Pancreas (tissue), 10 donors: ENCODE measurements at regions not wholly inside any gene's neighbourhood (a gene's known extent, or its start where the extent isn't known, plus 50 kb on each side); places are given as distances from the start of the nearest gene placed in this dataset.
A peak's percentile ranks its signal among the peaks of the same experiment; 100 is the strongest.

Source experiments
- ATAC-seq, 4 donors: fragments of 200-7000 bp; cut with Tn5 transposase; one replicate each; pipeline versions ENCODE4 v1.8.0 to v1.9.1; 2020; ENCODE audit warnings: mild to moderate bottlenecking in 4 of 4, moderate library complexity in 4 of 4
- DNase-seq, 6 donors: peaks; one replicate each; pipeline ENCODE4 v3.0.0-alpha.2; 2020
- FAIRE-seq: peaks from 2 replicates; lab custom pipeline; 2012; peaks lifted over from hg19 to GRCh38; lab: Jason Lieb, UNC
- H3K27ac ChIP-seq, 4 donors: fragments of 200-600 bp; sonication (generic); 1 replicate in 3 of 4; 2 replicates in 1 of 4; pipeline versions ENCODE4 v1.5.0 to v1.8.0; 2020
- H3K27me3 ChIP-seq, 4 donors: fragments of 200-600 bp; one replicate each; pipeline ENCODE4 v1.8.0; 2021
- H3K36me3 ChIP-seq, 3 donors: fragments of 200-600 bp; sonication (generic) in 1 of 3; one replicate each; pipeline versions ENCODE4 v1.5.0 to v1.8.0; 2020 to 2021
- H3K4me1 ChIP-seq, 3 donors: fragments of 200-600 bp; one replicate each; pipeline ENCODE4 v1.8.0; 2021
- H3K4me3 ChIP-seq, 4 donors: fragments of 200-600 bp; sonication (generic) in 2 of 4; one replicate each; pipeline versions ENCODE4 v1.5.0 to v1.8.0; 2020 to 2021
- H3K9me3 ChIP-seq, 4 donors: fragments of 200-600 bp; one replicate each; pipeline ENCODE4 v1.8.0; 2021
- WGBS, 2 donors: extraction: QIAGEN DNeasy Blood & Tissue Kit; methylation state at CpG; one replicate each; pipeline ENCODE4 v1.1.7; 2013; 5-methylcytosine and 5-hydroxymethylcytosine counted together
- intact Hi-C, 3 donors: fragments of 100-400 bp; cut with DNase I; formaldehyde crosslinking; loops; one replicate each; pipeline versions ENCODE4 v1.11.1 to v1.14.2; 2022
- TF ChIP-seq, protein P1 (sequence below), 4 donors: fragments of 200-600 bp; sonication (generic) in 3 of 4; IDR thresholded peaks; one replicate each; pipeline versions ENCODE4 v1.5.0 to v1.8.0; 2021; ENCODE audit warnings: antibody characterized with exemption in 4 of 4
- donor health status: healthy with polysubstance abuse.
- donor health status: DM: no; HTN: no; CAD: no; lungs with moderate emphysema.
- donor health status: DM: no; HTN: no; CAD: no.
- donor health status: control.
- donor health status: control.
- donor health status: Bipolar disorder and iron deficiency.
- donor health status: DM: yes; HTN: yes; CAD: no.
- donor health status: DM: no; HTN: no; CAD: no.
- donor health status: DM: no; HTN: no; CAD: no.
- donor health status: DM: yes; HTN: yes; CAD: no.

DNA sequence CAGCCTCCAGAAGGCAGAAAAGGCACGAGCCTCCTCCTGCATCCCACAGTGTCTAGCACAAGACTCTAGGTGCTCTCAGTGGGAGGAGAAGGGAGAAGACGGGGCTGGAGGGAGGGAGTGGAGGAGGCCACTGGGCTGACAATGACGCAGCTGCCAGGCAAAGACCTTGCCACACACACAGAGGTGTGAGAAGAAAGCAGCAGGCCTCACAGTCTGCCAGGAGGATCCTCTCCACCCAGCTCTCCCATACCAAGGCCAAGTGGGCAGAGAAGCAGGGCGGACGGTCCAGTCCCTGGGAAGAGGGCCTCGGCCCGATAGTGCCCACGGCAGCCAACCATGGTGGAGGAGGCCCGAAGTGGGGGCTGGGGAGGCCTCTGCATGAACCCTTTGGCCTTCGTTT lies 78.9 kb downstream of the NCOR2 start:
- TF ChIP-seq, protein P1, sequence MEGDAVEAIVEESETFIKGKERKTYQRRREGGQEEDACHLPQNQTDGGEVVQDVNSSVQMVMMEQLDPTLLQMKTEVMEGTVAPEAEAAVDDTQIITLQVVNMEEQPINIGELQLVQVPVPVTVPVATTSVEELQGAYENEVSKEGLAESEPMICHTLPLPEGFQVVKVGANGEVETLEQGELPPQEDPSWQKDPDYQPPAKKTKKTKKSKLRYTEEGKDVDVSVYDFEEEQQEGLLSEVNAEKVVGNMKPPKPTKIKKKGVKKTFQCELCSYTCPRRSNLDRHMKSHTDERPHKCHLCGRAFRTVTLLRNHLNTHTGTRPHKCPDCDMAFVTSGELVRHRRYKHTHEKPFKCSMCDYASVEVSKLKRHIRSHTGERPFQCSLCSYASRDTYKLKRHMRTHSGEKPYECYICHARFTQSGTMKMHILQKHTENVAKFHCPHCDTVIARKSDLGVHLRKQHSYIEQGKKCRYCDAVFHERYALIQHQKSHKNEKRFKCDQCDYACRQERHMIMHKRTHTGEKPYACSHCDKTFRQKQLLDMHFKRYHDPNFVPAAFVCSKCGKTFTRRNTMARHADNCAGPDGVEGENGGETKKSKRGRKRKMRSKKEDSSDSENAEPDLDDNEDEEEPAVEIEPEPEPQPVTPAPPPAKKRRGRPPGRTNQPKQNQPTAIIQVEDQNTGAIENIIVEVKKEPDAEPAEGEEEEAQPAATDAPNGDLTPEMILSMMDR (IDR thresholded peaks at IDR 0.05), result no peak
- Histone ChIP-seq H3K4me3 (no peak overlapping the region), H3K4me1 (peaks cover 16 to 24% (median 23%) of the 10 kb centered on the region in 3 donors), H3K9me3 (no peaks in the 10 kb centered on the region), H3K36me3 (peaks cover 0 to 5% (median 3%) of the 10 kb centered on the region in 3 donors), H3K27ac (peak overlapping the region in 1 of 4 donors; percentile 5), H3K27me3 (no peaks in the 10 kb centered on the region)
- 39 to 40% methylated on average over 10 of the region's 10 CpGs for WGBS, 2 donors
- intact Hi-C loops, result no loop called here
- ATAC-seq (peak; percentile 39 to 64 (median 64)), DNase-seq (peak in 5 of 6 donors; percentile 62 to 80 (median 65)), FAIRE-seq (no peak)

DNA sequence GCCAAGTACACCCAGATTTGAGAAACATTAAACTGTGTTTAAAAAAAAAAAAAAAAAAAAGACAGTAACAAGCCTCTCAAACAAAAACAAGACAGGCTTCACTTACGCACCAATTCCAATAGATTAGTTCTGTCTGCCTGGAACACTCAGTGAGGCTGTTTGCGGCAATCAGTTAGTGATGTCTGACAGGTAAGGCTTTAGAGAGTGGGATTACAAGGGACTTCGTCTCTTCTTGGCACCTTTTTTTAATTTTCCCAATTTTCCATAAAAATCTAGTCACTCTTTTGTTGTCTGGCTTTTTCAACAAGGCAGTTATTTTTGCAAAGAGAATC lies 79.6 kb downstream of the NCOR2 start:
- H3K4me1 ChIP-seq, result peaks cover 16 to 24% (median 23%) of the 10 kb centered on the region in 3 donors
- peaks cover 0 to 5% (median 3%) of the 10 kb centered on the region in 3 donors for H3K36me3 ChIP-seq
- DNase-seq, result no peak
- TF ChIP-seq, protein P1 (IDR thresholded peaks at IDR 0.05), result no peak
- H3K27ac ChIP-seq, result peak overlapping the region in 1 of 4 donors; percentile 5
- no peaks in the 10 kb centered on the region for H3K9me3 ChIP-seq
- H3K27me3 ChIP-seq, result no peaks in the 10 kb centered on the region
- intact Hi-C loops, result no loop called here
- no peak overlapping the region for H3K4me3 ChIP-seq
- FAIRE-seq, result no peak
- no peak for ATAC-seq
- 71 to 86% methylated on average over 3 of the region's 3 CpGs for WGBS, 2 donors

DNA sequence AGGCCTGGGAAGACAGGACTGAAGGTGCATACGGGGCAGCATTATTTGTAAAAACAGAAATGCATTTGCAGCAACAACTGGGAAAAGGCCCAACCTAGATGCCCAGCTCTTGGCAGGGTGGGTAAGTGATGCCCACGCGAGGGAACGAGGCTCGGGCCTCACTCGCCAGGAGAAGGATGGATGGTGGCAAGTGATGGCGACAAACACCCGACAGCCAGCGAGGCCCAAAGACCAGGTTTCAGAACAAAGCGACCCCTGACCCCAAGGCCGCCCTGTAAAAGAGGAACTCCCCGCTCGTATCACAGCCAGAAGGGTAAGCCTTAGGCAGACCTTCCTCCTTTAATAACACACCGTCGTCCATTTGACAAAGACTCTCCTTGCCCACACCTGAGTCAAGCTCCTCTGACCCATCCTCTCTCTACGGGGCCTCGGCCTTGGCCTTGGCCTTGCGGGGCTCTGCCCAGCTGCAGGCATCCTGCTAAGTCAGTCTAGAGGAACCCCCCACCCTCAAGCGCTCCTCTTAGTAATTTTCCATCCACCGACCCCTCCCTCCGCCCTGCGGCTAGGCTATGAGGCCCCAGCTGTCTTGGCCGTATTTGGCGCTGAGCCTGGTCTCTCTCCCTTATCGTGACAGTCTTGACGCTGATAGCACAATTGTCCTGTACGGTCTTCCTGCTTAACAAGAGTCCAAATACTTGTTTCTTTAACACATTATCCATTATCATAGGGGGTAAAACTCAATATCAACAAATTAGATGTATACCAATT lies 80.2 kb downstream of the NCOR2 start:
- no peak for ATAC-seq
- Histone ChIP-seq H3K27ac (no peak overlapping the region), H3K4me3 (no peak overlapping the region), H3K36me3 (peaks cover 0 to 5% (median 3%) of the 10 kb centered on the region in 3 donors), H3K9me3 (no peaks in the 10 kb centered on the region), H3K4me1 (peaks cover 16 to 24% (median 23%) of the 10 kb centered on the region in 3 donors), H3K27me3 (no peaks in the 10 kb centered on the region)
- no peak for FAIRE-seq
- intact Hi-C loops, result no loop called here
- DNase-seq, result peak in 2 of 6 donors; percentile 57
- 78 to 80% methylated on average over 27 of the region's 27 CpGs for WGBS, 2 donors
- TF ChIP-seq, protein P1 (IDR thresholded peaks at IDR 0.05), result no peak

DNA sequence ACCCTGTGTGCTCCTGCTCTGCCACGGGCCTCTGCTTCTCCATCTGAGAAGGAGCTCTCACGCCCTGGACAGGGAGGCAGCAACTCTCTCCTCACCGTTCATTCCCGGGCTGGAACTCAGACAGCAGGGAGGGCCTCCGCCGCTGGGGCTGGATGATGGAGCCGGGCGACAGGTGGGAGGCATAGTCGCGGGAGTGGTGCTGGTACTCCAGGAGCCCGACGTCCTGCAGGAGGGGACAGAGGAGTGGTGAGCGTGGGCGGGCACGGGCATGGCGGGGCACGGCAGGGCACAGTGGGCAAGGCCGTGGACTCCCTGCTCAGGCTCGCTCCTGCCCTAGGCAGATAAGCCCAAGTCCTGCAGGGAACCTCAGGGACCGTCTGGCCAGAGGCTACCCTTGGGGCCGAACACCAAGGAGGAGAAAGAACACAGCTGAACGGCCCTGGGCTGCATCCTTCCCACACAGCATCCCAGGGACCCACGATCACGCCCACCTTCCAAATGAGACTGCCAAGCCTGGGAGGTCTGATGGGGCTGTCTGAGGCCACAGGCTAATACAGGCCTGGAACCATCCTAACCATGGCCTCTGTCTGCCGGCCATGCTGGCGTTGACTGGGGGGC lies 81.0 kb downstream of the NCOR2 start:
- peaks cover 14 to 23% (median 20%) of the 10 kb centered on the region in 3 donors for H3K4me1 ChIP-seq
- TF ChIP-seq, protein P1 (IDR thresholded peaks at IDR 0.05), result no peak
- no peaks in the 10 kb centered on the region for H3K27me3 ChIP-seq
- 92% methylated on average over 24 to 26 of the region's 26 CpGs for WGBS, 2 donors
- no peaks in the 10 kb centered on the region for H3K9me3 ChIP-seq
- peaks cover 0 to 5% (median 3%) of the 10 kb centered on the region in 3 donors for H3K36me3 ChIP-seq
- FAIRE-seq, result no peak
- intact Hi-C loops, result no loop called here
- no peak overlapping the region for H3K27ac ChIP-seq
- ATAC-seq, result no peak
- H3K4me3 ChIP-seq, result no peak overlapping the region
- peak in 2 of 6 donors; percentile 50 to 75 for DNase-seq
